ENCODE measurements at regions not wholly inside any gene's neighbourhood (a gene's known extent, or its start where the extent isn't known, plus 50 kb on each side); places are given as distances from the start of the nearest gene placed in this dataset.

DNA sequence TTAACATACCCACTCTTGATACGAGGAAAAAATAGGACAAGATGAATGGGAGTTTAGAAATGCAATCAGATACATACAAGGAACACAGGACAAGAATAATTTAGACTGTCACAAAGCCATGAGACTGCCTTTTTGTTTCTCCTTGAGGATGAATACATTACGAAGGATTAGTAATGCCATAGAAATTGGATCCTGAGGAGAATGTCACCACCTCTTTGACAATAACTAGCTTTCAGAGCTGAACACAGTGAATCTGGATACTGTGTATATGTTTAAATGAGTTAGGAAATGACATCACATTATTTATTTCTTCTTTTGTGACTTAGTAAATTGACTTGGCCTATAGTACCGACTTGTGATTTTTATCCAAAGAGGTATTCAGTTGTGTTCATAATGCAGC is 596.3 kb upstream of the CNTNAP2 start:
- no peak for TF ChIP-seq POLR2AphosphoS5 (IDR thresholded peaks at IDR 0.05; ENCODE audit: low read depth)
- TF ChIP-seq, protein P1, sequence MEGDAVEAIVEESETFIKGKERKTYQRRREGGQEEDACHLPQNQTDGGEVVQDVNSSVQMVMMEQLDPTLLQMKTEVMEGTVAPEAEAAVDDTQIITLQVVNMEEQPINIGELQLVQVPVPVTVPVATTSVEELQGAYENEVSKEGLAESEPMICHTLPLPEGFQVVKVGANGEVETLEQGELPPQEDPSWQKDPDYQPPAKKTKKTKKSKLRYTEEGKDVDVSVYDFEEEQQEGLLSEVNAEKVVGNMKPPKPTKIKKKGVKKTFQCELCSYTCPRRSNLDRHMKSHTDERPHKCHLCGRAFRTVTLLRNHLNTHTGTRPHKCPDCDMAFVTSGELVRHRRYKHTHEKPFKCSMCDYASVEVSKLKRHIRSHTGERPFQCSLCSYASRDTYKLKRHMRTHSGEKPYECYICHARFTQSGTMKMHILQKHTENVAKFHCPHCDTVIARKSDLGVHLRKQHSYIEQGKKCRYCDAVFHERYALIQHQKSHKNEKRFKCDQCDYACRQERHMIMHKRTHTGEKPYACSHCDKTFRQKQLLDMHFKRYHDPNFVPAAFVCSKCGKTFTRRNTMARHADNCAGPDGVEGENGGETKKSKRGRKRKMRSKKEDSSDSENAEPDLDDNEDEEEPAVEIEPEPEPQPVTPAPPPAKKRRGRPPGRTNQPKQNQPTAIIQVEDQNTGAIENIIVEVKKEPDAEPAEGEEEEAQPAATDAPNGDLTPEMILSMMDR (conservative IDR thresholded peaks at IDR 0.05; ENCODE audit: low read depth in 2 of 2) = no peak
- no peak for TF ChIP-seq EZH2 (IDR thresholded peaks at IDR 0.05; ENCODE audit: low read depth, unreplicated experiment)
- TF ChIP-seq, protein P2, sequence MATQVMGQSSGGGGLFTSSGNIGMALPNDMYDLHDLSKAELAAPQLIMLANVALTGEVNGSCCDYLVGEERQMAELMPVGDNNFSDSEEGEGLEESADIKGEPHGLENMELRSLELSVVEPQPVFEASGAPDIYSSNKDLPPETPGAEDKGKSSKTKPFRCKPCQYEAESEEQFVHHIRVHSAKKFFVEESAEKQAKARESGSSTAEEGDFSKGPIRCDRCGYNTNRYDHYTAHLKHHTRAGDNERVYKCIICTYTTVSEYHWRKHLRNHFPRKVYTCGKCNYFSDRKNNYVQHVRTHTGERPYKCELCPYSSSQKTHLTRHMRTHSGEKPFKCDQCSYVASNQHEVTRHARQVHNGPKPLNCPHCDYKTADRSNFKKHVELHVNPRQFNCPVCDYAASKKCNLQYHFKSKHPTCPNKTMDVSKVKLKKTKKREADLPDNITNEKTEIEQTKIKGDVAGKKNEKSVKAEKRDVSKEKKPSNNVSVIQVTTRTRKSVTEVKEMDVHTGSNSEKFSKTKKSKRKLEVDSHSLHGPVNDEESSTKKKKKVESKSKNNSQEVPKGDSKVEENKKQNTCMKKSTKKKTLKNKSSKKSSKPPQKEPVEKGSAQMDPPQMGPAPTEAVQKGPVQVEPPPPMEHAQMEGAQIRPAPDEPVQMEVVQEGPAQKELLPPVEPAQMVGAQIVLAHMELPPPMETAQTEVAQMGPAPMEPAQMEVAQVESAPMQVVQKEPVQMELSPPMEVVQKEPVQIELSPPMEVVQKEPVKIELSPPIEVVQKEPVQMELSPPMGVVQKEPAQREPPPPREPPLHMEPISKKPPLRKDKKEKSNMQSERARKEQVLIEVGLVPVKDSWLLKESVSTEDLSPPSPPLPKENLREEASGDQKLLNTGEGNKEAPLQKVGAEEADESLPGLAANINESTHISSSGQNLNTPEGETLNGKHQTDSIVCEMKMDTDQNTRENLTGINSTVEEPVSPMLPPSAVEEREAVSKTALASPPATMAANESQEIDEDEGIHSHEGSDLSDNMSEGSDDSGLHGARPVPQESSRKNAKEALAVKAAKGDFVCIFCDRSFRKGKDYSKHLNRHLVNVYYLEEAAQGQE (IDR thresholded peaks at IDR 0.05; ENCODE audit: unreplicated experiment) = no peak
- no peak for TF ChIP-seq EZH2phosphoT487 (IDR thresholded peaks at IDR 0.05; ENCODE audit: unreplicated experiment)
- no peak for TF ChIP-seq CREB1 (CRISPR knock-in tag; IDR thresholded peaks at IDR 0.05; ENCODE audit: low read depth)
- TF ChIP-seq STAT1 (IDR thresholded peaks at IDR 0.05; ENCODE audit: unreplicated experiment) = no peak
- no peak for TF ChIP-seq ZNF331 (CRISPR knock-in tag; IDR thresholded peaks at IDR 0.05; ENCODE audit: low read depth)

All from GM23338 (cell line).